Astrocyte of the spinal cord (primary cell): ENCODE measurements at regions not wholly inside any gene's neighbourhood (a gene's known extent, or its start where the extent isn't known, plus 50 kb on each side); places are given as distances from the start of the nearest gene placed in this dataset.
"Not testable (repeated sequence)": the region's sequence is repeated elsewhere in the genome, so short reads cannot be mapped to it uniquely, and the experiment has no call there.

Source experiments
- DNase-seq: peaks from one replicate; pipeline ENCODE4 v3.0.0; 2011; ENCODE audit warnings: low read depth, low spot score
- H3K4me3 ChIP-seq: 2 replicates; pipeline ENCODE4 v1.5.1; 2011; ENCODE audit warnings: low read depth, mild to moderate bottlenecking, low read length, moderate library complexity
- CTCF ChIP-seq: IDR thresholded peaks from 2 replicates; pipeline ENCODE4 v1.5.1; 2012; ENCODE audit warnings: low read depth, mild to moderate bottlenecking, low read length, inconsistent platforms
- in situ Hi-C: cut with HindIII; loops from 2 replicates; pipeline ENCODE4 v1.10.0; 2017; ENCODE audit warnings: low sequenced_read_pairs

GRCh38 chrX:34343001-34343400, 210.9 kb upstream of the FAM47A start:
- in situ Hi-C loops: no loop called here
- H3K4me3 ChIP-seq: no peak overlapping the region
- no peak for TF ChIP-seq CTCF
- no peak for DNase-seq

- in situ Hi-C loops: no loop called here
- DNase-seq: no peak
- H3K4me3 ChIP-seq: no peak overlapping the region
- no peak for TF ChIP-seq CTCF
Measured at GRCh38 chrX:34341814-34342213, 209.7 kb upstream of the FAM47A start.

GRCh38 chrX:34341258-34341657, 209.1 kb upstream of the FAM47A start:
- in situ Hi-C loops: no loop called here
- no peak for DNase-seq
- H3K4me3 ChIP-seq: no peak overlapping the region
- no peak for TF ChIP-seq CTCF

- in situ Hi-C loops: no loop called here
- TF ChIP-seq CTCF: no peak
- H3K4me3 ChIP-seq: no peak overlapping the region
- no peak for DNase-seq
Measured at GRCh38 chrX:34338046-34338445, 205.9 kb upstream of the FAM47A start.

- DNase-seq, in situ Hi-C loops, H3K4me3 ChIP-seq: not testable (repeated sequence)
Measured at GRCh38 chrX:34335376-34335775, 203.3 kb upstream of the FAM47A start.

GRCh38 chrX:34332334-34332733, 200.2 kb upstream of the FAM47A start:
- TF ChIP-seq CTCF: peak; percentile 29
- in situ Hi-C loops: no loop called here
- H3K4me3 ChIP-seq: no peak overlapping the region
- DNase-seq: no peak

- no peak overlapping the region for H3K4me3 ChIP-seq
- no peak for DNase-seq
- in situ Hi-C loops: no loop called here
- no peak for TF ChIP-seq CTCF
Measured at GRCh38 chrX:34325460-34325859, 193.3 kb upstream of the FAM47A start.

- H3K4me3 ChIP-seq, DNase-seq, in situ Hi-C loops: not testable (repeated sequence)
Measured at GRCh38 chrX:34320424-34320823, 188.3 kb upstream of the FAM47A start.
